ENCODE measurements at regions not wholly inside any gene's neighbourhood (a gene's known extent, or its start where the extent isn't known, plus 50 kb on each side); places are given as distances from the start of the nearest gene placed in this dataset.

GRCh38 chr7:119374436-119374835 lies 898.5 kb upstream of the KCND2 start:
- Histone ChIP-seq H3K4me1 (ENCODE audit: insufficient read depth) (no peaks in the 10 kb centered on the region), H3K79me2 (replicated peaks; ENCODE audit: insufficient read depth) (no peaks in the 10 kb centered on the region), H3K4me2 (no peak overlapping the region), H3K36me3 (ENCODE audit: insufficient read depth) (no peaks in the 10 kb centered on the region), H3K27me3 (ENCODE audit: insufficient read depth) (no peaks in the 10 kb centered on the region), H4K20me1 (replicated peaks; ENCODE audit: insufficient read depth) (no peaks in the 10 kb centered on the region), H3F3A (replicated peaks; ENCODE audit: low read depth) (no peaks in the 10 kb centered on the region), H3K9me2 (ENCODE audit: insufficient read depth) (0 out of 2 replicates have a peak, but pooled peaks cover 4% of the 10 kb centered on the region), H2AFZ (no peak overlapping the region), H3K4me3 (no peak overlapping the region), H3K27ac (ENCODE audit: low read depth) (no peak overlapping the region)
- peaks cover 1% of the 10 kb centered on the region for H3K27me3 Mint-ChIP-seq (ENCODE audit: insufficient read depth, low read depth, poor library complexity)
- ATAC-seq, result no peak
- H3K36me3 Mint-ChIP-seq (ENCODE audit: low read depth), result no peaks in the 10 kb centered on the region
- H3K4me3 Mint-ChIP-seq, result no peak overlapping the region
- H3K4me1 Mint-ChIP-seq, result no peaks in the 10 kb centered on the region
- DNase-seq (ENCODE audit: low spot score), result no peak
- H3K9me3 Mint-ChIP-seq, result no peaks in the 10 kb centered on the region
- H3K27ac Mint-ChIP-seq, result no peak overlapping the region
- TF ChIP-seq POLR2AphosphoS5 (IDR thresholded peaks at IDR 0.05; ENCODE audit: low read depth) (no peak), STAT1 (IDR thresholded peaks at IDR 0.05; ENCODE audit: unreplicated experiment) (no peak), ZNF114 (CRISPR knock-in tag; IDR thresholded peaks at IDR 0.05) (no peak), REST (IDR thresholded peaks at IDR 0.05; ENCODE audit: unreplicated experiment) (no peak)

- no peaks in the 10 kb centered on the region for H3F3A ChIP-seq (replicated peaks; ENCODE audit: low read depth)
Observed at GRCh38 chr7:119377861-119378260, 895.1 kb upstream of the KCND2 start.

More at GRCh38 chr7:119377861-119378260, 895.1 kb upstream of the KCND2 start:
- Mint-ChIP-seq H3K36me3 (ENCODE audit: low read depth) (no peaks in the 10 kb centered on the region), H3K4me3 (no peak overlapping the region), H3K9me3 (no peaks in the 10 kb centered on the region), H3K27ac (no peak overlapping the region), H3K4me1 (no peaks in the 10 kb centered on the region), H3K27me3 (ENCODE audit: insufficient read depth, low read depth, poor library complexity) (no peaks in the 10 kb centered on the region)
- no peak overlapping the region for H3K4me3 ChIP-seq
- H3K4me1 ChIP-seq (ENCODE audit: insufficient read depth), result no peaks in the 10 kb centered on the region
- no peak overlapping the region for H3K4me2 ChIP-seq
- TF ChIP-seq JUNB (IDR thresholded peaks at IDR 0.05; ENCODE audit: unreplicated experiment) (no peak), ZNF462 (CRISPR knock-in tag; IDR thresholded peaks at IDR 0.05) (no peak), STAT1 (IDR thresholded peaks at IDR 0.05; ENCODE audit: unreplicated experiment) (no peak), CREB1 (CRISPR knock-in tag; IDR thresholded peaks at IDR 0.05; ENCODE audit: low read depth) (no peak), CTCF (conservative IDR thresholded peaks at IDR 0.05; ENCODE audit: low read depth in 2 of 2) (no peak), NANOG (IDR thresholded peaks at IDR 0.05; ENCODE audit: borderline replicate concordance) (no peak), POLR2AphosphoS5 (IDR thresholded peaks at IDR 0.05; ENCODE audit: low read depth) (no peak), ZNF331 (CRISPR knock-in tag; IDR thresholded peaks at IDR 0.05; ENCODE audit: low read depth) (no peak)
- H3K27me3 ChIP-seq (ENCODE audit: insufficient read depth), result no peaks in the 10 kb centered on the region
- DNase-seq (ENCODE audit: low spot score), result no peak
- no peaks in the 10 kb centered on the region for H3K36me3 ChIP-seq (ENCODE audit: insufficient read depth)
- 0 out of 2 replicates have a peak, but pooled peaks cover 4% of the 10 kb centered on the region for H3K9me2 ChIP-seq (ENCODE audit: insufficient read depth)
- H3K27ac ChIP-seq (ENCODE audit: low read depth), result no peak overlapping the region
- no peak for ATAC-seq
- no peaks in the 10 kb centered on the region for H3K79me2 ChIP-seq (replicated peaks; ENCODE audit: insufficient read depth)
- no peak overlapping the region for H2AFZ ChIP-seq
- no peaks in the 10 kb centered on the region for H4K20me1 ChIP-seq (replicated peaks; ENCODE audit: insufficient read depth)

All from GM23338 (cell line).